ENCODE measurements at regions not wholly inside any gene's neighbourhood (a gene's known extent, or its start where the extent isn't known, plus 50 kb on each side); places are given as distances from the start of the nearest gene placed in this dataset.

DNA sequence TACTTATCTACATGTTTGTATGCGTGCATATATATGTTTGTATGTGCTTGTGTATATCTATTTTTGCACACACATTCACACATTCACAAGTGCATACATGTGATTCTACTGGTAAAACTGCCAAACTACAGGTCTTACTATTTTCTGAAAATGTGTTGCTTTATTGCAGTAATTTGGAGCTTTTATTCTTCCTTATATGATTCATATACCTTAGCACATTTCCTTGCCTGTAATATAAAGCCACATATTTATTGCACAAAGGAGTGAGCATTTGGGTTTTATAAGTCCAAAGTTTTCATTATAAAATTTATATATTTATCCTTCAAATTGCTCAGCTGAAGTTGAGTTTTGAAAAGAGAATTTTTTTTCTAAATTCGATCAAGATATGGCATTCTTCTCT, 1120.4 kb upstream of the PCDH9 start:
- POLR2A ChIA-PET = no interaction called here
- Histone ChIP-seq H3K27ac (ENCODE audit: extremely low read depth, low read depth, low read length) (no peak overlapping the region), H3K36me3 (ENCODE audit: control insufficient read depth in 2 of 2, insufficient read depth in 1 of 2, low read length in 2 of 2) (no peaks in the 10 kb centered on the region), H3K4me3 (ENCODE audit: low read depth, low read length) (no peak overlapping the region), H3K4me1 (ENCODE audit: control insufficient read depth, insufficient read depth, low read length) (no peaks in the 10 kb centered on the region), H3K9me3 (ENCODE audit: control insufficient read depth, insufficient read depth, low read depth, low read length) (no peaks in the 10 kb centered on the region)
- CTCF ChIA-PET = no interaction called here
- no peak for TF ChIP-seq ELK4 (IDR thresholded peaks at IDR 0.05; ENCODE audit: borderline replicate concordance, low read depth, low read length)
- no peak for TF ChIP-seq ZNF202 (tag by site-specific recombination; IDR thresholded peaks at IDR 0.05; ENCODE audit: borderline replicate concordance)

DNA sequence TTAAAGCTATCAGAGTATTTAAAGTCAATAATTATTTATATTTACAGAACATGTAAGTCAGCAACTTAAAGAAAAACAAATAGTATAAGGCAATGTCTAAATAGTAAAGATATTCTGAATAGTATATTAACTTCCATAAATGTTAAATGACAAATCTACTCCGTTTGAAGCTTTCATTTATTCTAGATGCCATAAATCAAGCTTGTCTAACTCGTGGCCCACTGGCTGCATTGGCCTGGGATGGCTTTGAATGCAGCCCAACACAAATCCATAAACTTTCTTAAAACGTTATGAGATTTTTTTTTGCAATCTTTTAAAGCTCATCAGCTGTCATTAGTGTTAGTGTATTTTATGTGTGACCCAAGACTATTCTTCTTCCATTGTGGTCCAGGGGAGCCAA, 1117.1 kb upstream of the PCDH9 start:
- H3K27ac ChIP-seq (ENCODE audit: extremely low read depth, low read depth, low read length) = no peak overlapping the region
- ChIA-PET CTCF (no interaction called here), POLR2A (no interaction called here)
- TF ChIP-seq ZNF792 (tag by site-specific recombination; IDR thresholded peaks at IDR 0.05) (no peak), GLI4 (tag by site-specific recombination; IDR thresholded peaks at IDR 0.05) (no peak), SALL2 (tag by site-specific recombination; IDR thresholded peaks at IDR 0.05; ENCODE audit: borderline replicate concordance) (no peak), ZNF549 (tag by site-specific recombination; IDR thresholded peaks at IDR 0.05) (no peak), REST (tag by site-specific recombination; IDR thresholded peaks at IDR 0.05) (no peak), ZNF561 (tag by site-specific recombination; IDR thresholded peaks at IDR 0.05; ENCODE audit: borderline replicate concordance) (no peak), ZNF510 (tag by site-specific recombination; IDR thresholded peaks at IDR 0.05; ENCODE audit: insufficient replicate concordance) (no peak), ZNF248 (tag by site-specific recombination; IDR thresholded peaks at IDR 0.05) (no peak), SCRT2 (tag by site-specific recombination; IDR thresholded peaks at IDR 0.05) (no peak), ZNF843 (tag by site-specific recombination; IDR thresholded peaks at IDR 0.05) (no peak), ZNF138 (tag by site-specific recombination; IDR thresholded peaks at IDR 0.05; ENCODE audit: borderline replicate concordance) (no peak), ZNF658 (tag by site-specific recombination; IDR thresholded peaks at IDR 0.05) (no peak), ZBTB20 (tag by site-specific recombination; IDR thresholded peaks at IDR 0.05) (no peak)
- TF ChIP-seq, protein P1, sequence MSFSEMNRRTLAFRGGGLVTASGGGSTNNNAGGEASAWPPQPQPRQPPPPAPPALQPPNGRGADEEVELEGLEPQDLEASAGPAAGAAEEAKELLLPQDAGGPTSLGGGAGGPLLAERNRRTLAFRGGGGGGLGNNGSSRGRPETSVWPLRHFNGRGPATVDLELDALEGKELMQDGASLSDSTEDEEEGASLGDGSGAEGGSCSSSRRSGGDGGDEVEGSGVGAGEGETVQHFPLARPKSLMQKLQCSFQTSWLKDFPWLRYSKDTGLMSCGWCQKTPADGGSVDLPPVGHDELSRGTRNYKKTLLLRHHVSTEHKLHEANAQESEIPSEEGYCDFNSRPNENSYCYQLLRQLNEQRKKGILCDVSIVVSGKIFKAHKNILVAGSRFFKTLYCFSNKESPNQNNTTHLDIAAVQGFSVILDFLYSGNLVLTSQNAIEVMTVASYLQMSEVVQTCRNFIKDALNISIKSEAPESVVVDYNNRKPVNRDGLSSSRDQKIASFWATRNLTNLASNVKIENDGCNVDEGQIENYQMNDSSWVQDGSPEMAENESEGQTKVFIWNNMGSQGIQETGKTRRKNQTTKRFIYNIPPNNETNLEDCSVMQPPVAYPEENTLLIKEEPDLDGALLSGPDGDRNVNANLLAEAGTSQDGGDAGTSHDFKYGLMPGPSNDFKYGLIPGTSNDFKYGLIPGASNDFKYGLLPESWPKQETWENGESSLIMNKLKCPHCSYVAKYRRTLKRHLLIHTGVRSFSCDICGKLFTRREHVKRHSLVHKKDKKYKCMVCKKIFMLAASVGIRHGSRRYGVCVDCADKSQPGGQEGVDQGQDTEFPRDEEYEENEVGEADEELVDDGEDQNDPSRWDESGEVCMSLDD (tag by site-specific recombination; IDR thresholded peaks at IDR 0.05) = no peak
- H3K9me3 ChIP-seq (ENCODE audit: control insufficient read depth, insufficient read depth, low read depth, low read length) = no peaks in the 10 kb centered on the region
- no peaks in the 10 kb centered on the region for H3K4me1 ChIP-seq (ENCODE audit: control insufficient read depth, insufficient read depth, low read length)
- no peak overlapping the region for H3K4me3 ChIP-seq (ENCODE audit: low read depth, low read length)
- no peaks in the 10 kb centered on the region for H3K36me3 ChIP-seq (ENCODE audit: control insufficient read depth in 2 of 2, insufficient read depth in 1 of 2, low read length in 2 of 2)
